ENCODE measurements at regions not wholly inside any gene's neighbourhood (a gene's known extent, or its start where the extent isn't known, plus 50 kb on each side); places are given as distances from the start of the nearest gene placed in this dataset.
"Not testable (repeated sequence)": the region's sequence is repeated elsewhere in the genome, so short reads cannot be mapped to it uniquely, and the experiment has no call there.

- DNase-seq, result no peak
Measured at GRCh38 chr11:15824060-15824459, 532.3 kb downstream of the SOX6 start.

- no peak for DNase-seq
Measured at GRCh38 chr11:15825976-15826650, 530.2 kb downstream of the SOX6 start.

- DNase-seq, result peak in 1 of 2 experiments; percentile 4
Measured at GRCh38 chr11:15826826-15827225, 529.5 kb downstream of the SOX6 start.

GRCh38 chr11:15828215-15828853 lies 528.0 kb downstream of the SOX6 start:
- DNase-seq, result no peak

- no peak for DNase-seq
Measured at GRCh38 chr11:15829312-15829711, 527.0 kb downstream of the SOX6 start.

GRCh38 chr11:15830741-15831428 lies 525.5 kb downstream of the SOX6 start:
- no peak for DNase-seq

GRCh38 chr11:15835788-15836411 lies 520.4 kb downstream of the SOX6 start:
- DNase-seq, result no peak

- no peak for DNase-seq
Measured at GRCh38 chr11:15836795-15837194, 519.6 kb downstream of the SOX6 start.

- no peak for DNase-seq
Measured at GRCh38 chr11:15837901-15838489, 518.4 kb downstream of the SOX6 start.

- no peak for DNase-seq
Measured at GRCh38 chr11:15839061-15839460, 517.3 kb downstream of the SOX6 start.

GRCh38 chr11:15840966-15841365 lies 515.4 kb downstream of the SOX6 start:
- no peak for DNase-seq

GRCh38 chr11:15841931-15842740 lies 514.2 kb downstream of the SOX6 start:
- no peak for DNase-seq

GRCh38 chr11:15843309-15843872 lies 513.0 kb downstream of the SOX6 start:
- no peak for DNase-seq

- DNase-seq, result no peak
Measured at GRCh38 chr11:15845261-15845660, 511.1 kb downstream of the SOX6 start.

- no peak for DNase-seq
Measured at GRCh38 chr11:15848631-15849168, 507.6 kb downstream of the SOX6 start.

- DNase-seq, result no peak
Measured at GRCh38 chr11:15849257-15849656, 507.1 kb downstream of the SOX6 start.

- DNase-seq, result not testable (repeated sequence)
Measured at GRCh38 chr11:15850335-15850734, 506.0 kb downstream of the SOX6 start.

- DNase-seq, result no peak
Measured at GRCh38 chr11:15851051-15851498, 505.3 kb downstream of the SOX6 start.

- peak in 1 of 2 experiments; percentile 18 for DNase-seq
Measured at GRCh38 chr11:15852179-15852578, 504.2 kb downstream of the SOX6 start.

- no peak for DNase-seq
Measured at GRCh38 chr11:15854245-15854644, 502.1 kb downstream of the SOX6 start.

- no peak for DNase-seq
Measured at GRCh38 chr11:15858881-15859280, 497.5 kb downstream of the SOX6 start.

- no peak for DNase-seq
Measured at GRCh38 chr11:15859411-15859810, 496.9 kb downstream of the SOX6 start.
